DND-41 (cell line): ENCODE measurements at regions not wholly inside any gene's neighbourhood (a gene's known extent, or its start where the extent isn't known, plus 50 kb on each side); places are given as distances from the start of the nearest gene placed in this dataset.

Experiments
- CTCF ChIP-seq: IDR thresholded peaks from 2 replicates; pipeline ENCODE4 v1.5.1; 2012; ENCODE audit warnings: borderline replicate concordance, low read length, moderate library complexity, mild to moderate bottlenecking; ENCODE audit not compliant: poor library complexity, severe bottlenecking; ENCODE audit errors: extremely low read depth
- EZH2 ChIP-seq: IDR thresholded peaks from 3 replicates; pipeline ENCODE4 v1.6.1; 2012; ENCODE audit warnings: borderline replicate concordance, low read depth, mild to moderate bottlenecking, moderate library complexity, low read length, inconsistent platforms; ENCODE audit not compliant: severe bottlenecking

- no peak for TF ChIP-seq CTCF
- TF ChIP-seq EZH2 = no peak
Observed at GRCh38 chr9:28620011-28620410, 1046.7 kb upstream of the C9orf72 start.
